CD4-positive, CD25-positive, alpha-beta regulatory T cell (primary cell): ENCODE measurements at regions not wholly inside any gene's neighbourhood (a gene's known extent, or its start where the extent isn't known, plus 50 kb on each side); places are given as distances from the start of the nearest gene placed in this dataset.

Source experiments
- ATAC-seq, 2 donors: fragments of 150-1000 bp; cut with Tn5 transposase; one replicate each; pipeline ENCODE4 v1.10.0; 2021; ENCODE audit warnings: low read depth in 2 of 2, moderate number of reproducible peaks in 2 of 2, moderate library complexity in 1 of 2
- DNase-seq, 3 donors: peaks; one replicate each; pipeline versions ENCODE4 v3.0.0 to v3.0.0-alpha.2; 2012 to 2022; ENCODE audit warnings: mixed read lengths in 1 of 3
- H3K27ac ChIP-seq: one replicate; pipeline ENCODE4 v1.7.0; 2013; ENCODE audit warnings: mild to moderate bottlenecking, low read length; ENCODE audit not compliant: insufficient read depth, poor library complexity, severe bottlenecking
- H3K27me3 ChIP-seq: one replicate; pipeline ENCODE4 v1.7.0; 2013; ENCODE audit warnings: low read length; ENCODE audit not compliant: control insufficient read depth, insufficient read depth
- H3K36me3 ChIP-seq: one replicate; pipeline ENCODE4 v1.7.0; 2013; ENCODE audit warnings: mild to moderate bottlenecking, low read length, moderate library complexity; ENCODE audit not compliant: control insufficient read depth, insufficient read depth
- H3K4me1 ChIP-seq: 2 replicates; pipeline ENCODE4 v1.7.0; 2013; ENCODE audit warnings: mild to moderate bottlenecking, low read length; ENCODE audit not compliant: insufficient read depth, control insufficient read depth, poor library complexity, severe bottlenecking
- H3K4me3 ChIP-seq: one replicate; pipeline ENCODE4 v1.7.0; 2013; ENCODE audit warnings: low read depth, mild to moderate bottlenecking, low read length, moderate library complexity
- H3K9me3 ChIP-seq, 2 experiments: 1 replicate in 1 of 2; 2 replicates in 1 of 2; pipeline ENCODE4 v1.7.0; 2013; ENCODE audit warnings: low read length in 2 of 2, mild to moderate bottlenecking in 1 of 2, moderate library complexity in 1 of 2; ENCODE audit not compliant: control insufficient read depth in 2 of 2
- H3K27ac Mint-ChIP-seq, 3 donors: one replicate each; pipeline ENCODE4 v1.8.0; 2020 to 2022; ENCODE audit warnings: mild to moderate bottlenecking in 3 of 3, mixed read lengths in 3 of 3, moderate library complexity in 2 of 3
- H3K27me3 Mint-ChIP-seq: one replicate; pipeline ENCODE4 v1.8.0; 2022; ENCODE audit warnings: mild to moderate bottlenecking, mixed read lengths
- H3K36me3 Mint-ChIP-seq: one replicate; pipeline ENCODE4 v1.8.0; 2020; ENCODE audit warnings: mixed read lengths
- H3K4me1 Mint-ChIP-seq, 4 donors: one replicate each; pipeline ENCODE4 v1.8.0; 2020 to 2022; ENCODE audit warnings: mixed read lengths in 4 of 4, mild to moderate bottlenecking in 1 of 4
- H3K4me3 Mint-ChIP-seq, 4 donors: one replicate each; pipeline ENCODE4 v1.8.0; 2020 to 2022; ENCODE audit warnings: mild to moderate bottlenecking in 4 of 4, mixed read lengths in 4 of 4, moderate library complexity in 3 of 4
- H3K9me3 Mint-ChIP-seq, 7 donors: one replicate each; pipeline ENCODE4 v1.8.0; 2020 to 2022; ENCODE audit warnings: mixed read lengths in 7 of 7, mild to moderate bottlenecking in 3 of 7, moderate library complexity in 2 of 7

DNA sequence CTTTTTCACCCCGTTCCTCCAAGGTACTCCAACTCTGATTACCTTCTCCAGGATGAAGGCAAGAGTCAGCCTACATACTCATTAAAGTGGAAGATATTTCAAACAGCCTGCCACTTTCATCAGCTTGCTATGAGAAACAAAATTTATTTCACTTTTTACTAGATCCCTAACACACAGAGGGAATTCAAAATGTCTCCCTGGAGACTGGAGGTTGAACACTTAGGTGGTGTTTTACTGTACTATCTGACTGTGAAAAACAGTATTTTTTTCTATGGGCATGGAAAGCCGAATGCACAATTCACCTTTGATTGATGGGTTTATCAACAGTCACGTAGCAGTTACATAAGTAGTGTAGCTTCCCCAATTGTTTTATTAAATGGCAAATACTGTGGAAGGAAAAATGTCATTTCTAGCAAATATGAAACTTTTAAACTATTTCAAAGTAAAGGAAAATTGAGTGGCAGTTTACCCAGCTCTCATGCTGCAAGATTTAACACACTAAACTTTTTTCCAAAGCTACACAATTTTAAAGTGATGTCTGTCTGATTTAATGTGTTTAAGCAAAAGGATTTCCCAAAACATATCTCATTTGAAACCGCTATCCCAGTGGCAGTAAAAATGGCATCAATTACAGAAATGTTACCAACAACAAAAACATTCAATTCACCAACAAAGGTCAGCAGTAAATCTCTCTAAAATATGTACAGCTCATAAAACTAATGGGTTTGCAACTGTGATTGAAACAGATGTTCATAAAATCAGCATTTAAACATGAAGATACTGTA lies 125.0 kb upstream of the TLE4 start:
- no peak for ATAC-seq

DNA sequence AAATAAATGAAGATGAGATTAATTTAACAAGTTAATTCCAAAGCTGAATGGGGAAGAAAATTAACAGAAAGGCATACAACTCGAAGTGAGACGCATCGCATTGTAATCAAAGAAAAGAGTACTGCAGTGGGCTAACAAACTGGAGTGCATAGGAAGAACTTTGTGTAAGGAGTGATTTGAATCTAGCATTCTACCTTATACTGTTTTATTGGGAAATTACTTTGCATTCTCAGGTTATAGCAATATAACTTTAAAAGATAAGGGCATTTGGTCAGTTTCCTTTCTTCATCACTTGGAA lies 124.5 kb upstream of the TLE4 start:
- Histone ChIP-seq H3K9me3 (no peaks in the 10 kb centered on the region), H3K36me3 (no peaks in the 10 kb centered on the region), H3K27me3 (no peaks in the 10 kb centered on the region), H3K27ac (no peak overlapping the region), H3K4me3 (no peak overlapping the region), H3K4me1 (no peaks in the 10 kb centered on the region)
- H3K36me3 Mint-ChIP-seq, result no peaks in the 10 kb centered on the region
- no peak for DNase-seq
- no peak overlapping the region for H3K4me3 Mint-ChIP-seq
- no peaks in the 10 kb centered on the region for H3K4me1 Mint-ChIP-seq
- H3K27ac Mint-ChIP-seq, result no peak overlapping the region
- peaks cover 0 to 2% (median under 1%) of the 10 kb centered on the region in 7 donors for H3K9me3 Mint-ChIP-seq
- no peaks in the 10 kb centered on the region for H3K27me3 Mint-ChIP-seq
- ATAC-seq, result no peak

More for the DNA sequence above, 125.0 kb upstream of the TLE4 start:
- H3K4me1 Mint-ChIP-seq, result no peaks in the 10 kb centered on the region
- peaks cover 0 to 1% (median 0%) of the 10 kb centered on the region in 7 donors for H3K9me3 Mint-ChIP-seq
- H3K27me3 Mint-ChIP-seq, result no peaks in the 10 kb centered on the region
- no peak overlapping the region for H3K4me3 ChIP-seq
- DNase-seq, result no peak
- H3K36me3 Mint-ChIP-seq, result no peaks in the 10 kb centered on the region
- no peaks in the 10 kb centered on the region for H3K4me1 ChIP-seq
- no peak overlapping the region for H3K27ac ChIP-seq
- H3K27ac Mint-ChIP-seq, result no peak overlapping the region
- H3K27me3 ChIP-seq, result no peaks in the 10 kb centered on the region
- H3K36me3 ChIP-seq, result no peaks in the 10 kb centered on the region
- H3K4me3 Mint-ChIP-seq, result no peak overlapping the region
- no peaks in the 10 kb centered on the region for H3K9me3 ChIP-seq

GRCh38 chr9:79447762-79448161 lies 124.0 kb upstream of the TLE4 start:
- Histone ChIP-seq H3K27ac (no peak overlapping the region), H3K9me3 (no peaks in the 10 kb centered on the region), H3K27me3 (no peaks in the 10 kb centered on the region), H3K4me3 (no peak overlapping the region), H3K4me1 (no peaks in the 10 kb centered on the region), H3K36me3 (no peaks in the 10 kb centered on the region)
- H3K4me3 Mint-ChIP-seq, result peak overlapping the region in 1 of 4 donors; percentile 61
- no peaks in the 10 kb centered on the region for H3K27me3 Mint-ChIP-seq
- ATAC-seq (no peak), DNase-seq (no peak)
- peaks cover 0 to 4% (median 1%) of the 10 kb centered on the region in 7 donors for H3K9me3 Mint-ChIP-seq
- H3K36me3 Mint-ChIP-seq, result no peaks in the 10 kb centered on the region
- no peaks in the 10 kb centered on the region for H3K4me1 Mint-ChIP-seq
- no peak overlapping the region for H3K27ac Mint-ChIP-seq

- H3K27me3 Mint-ChIP-seq, result peaks cover 2% of the 10 kb centered on the region
- H3K9me3 Mint-ChIP-seq, result peaks cover 0 to 11% (median 2%) of the 10 kb centered on the region in 7 donors
- H3K27ac Mint-ChIP-seq, result no peak overlapping the region
- H3K36me3 ChIP-seq, result no peaks in the 10 kb centered on the region
- H3K36me3 Mint-ChIP-seq, result no peaks in the 10 kb centered on the region
- no peak overlapping the region for H3K4me3 Mint-ChIP-seq
- no peak overlapping the region for H3K4me3 ChIP-seq
- H3K4me1 Mint-ChIP-seq, result no peaks in the 10 kb centered on the region
- no peaks in the 10 kb centered on the region for H3K9me3 ChIP-seq
- no peaks in the 10 kb centered on the region for H3K27me3 ChIP-seq
- no peak for ATAC-seq
- no peak for DNase-seq
- no peak overlapping the region for H3K27ac ChIP-seq
- no peaks in the 10 kb centered on the region for H3K4me1 ChIP-seq
Observed at GRCh38 chr9:79452265-79452664, 119.5 kb upstream of the TLE4 start.

DNA sequence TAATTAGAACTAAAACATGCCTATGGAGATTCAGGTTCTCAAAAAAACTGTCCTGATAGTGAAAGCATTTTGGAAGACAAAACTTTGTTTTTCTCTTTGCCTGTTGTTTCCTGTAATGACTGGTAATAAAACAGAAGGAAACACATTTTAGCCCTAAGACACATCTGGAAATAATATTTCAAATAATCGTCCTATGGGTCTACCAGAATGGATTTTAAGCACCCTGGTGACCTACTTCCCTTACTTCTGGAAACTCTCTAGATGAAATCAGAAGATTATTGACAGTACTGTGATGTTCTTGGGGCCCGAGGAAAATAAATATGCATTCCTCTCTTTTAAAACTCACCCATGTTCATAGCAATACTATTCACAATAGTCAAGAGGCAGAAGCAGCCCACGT lies 110.1 kb upstream of the TLE4 start:
- H3K4me3 Mint-ChIP-seq, result no peak overlapping the region
- no peaks in the 10 kb centered on the region for H3K4me1 ChIP-seq
- H3K9me3 Mint-ChIP-seq, result peaks cover 0 to 4% (median 0%) of the 10 kb centered on the region in 7 donors
- no peak overlapping the region for H3K27ac ChIP-seq
- no peaks in the 10 kb centered on the region for H3K27me3 ChIP-seq
- no peaks in the 10 kb centered on the region for H3K36me3 Mint-ChIP-seq
- peaks cover 16% of the 10 kb centered on the region for H3K27me3 Mint-ChIP-seq
- no peak for ATAC-seq
- no peak for DNase-seq
- no peaks in the 10 kb centered on the region for H3K36me3 ChIP-seq
- H3K4me1 Mint-ChIP-seq, result no peaks in the 10 kb centered on the region
- H3K4me3 ChIP-seq, result no peak overlapping the region
- H3K27ac Mint-ChIP-seq, result no peak overlapping the region
- no peaks in the 10 kb centered on the region for H3K9me3 ChIP-seq

DNA sequence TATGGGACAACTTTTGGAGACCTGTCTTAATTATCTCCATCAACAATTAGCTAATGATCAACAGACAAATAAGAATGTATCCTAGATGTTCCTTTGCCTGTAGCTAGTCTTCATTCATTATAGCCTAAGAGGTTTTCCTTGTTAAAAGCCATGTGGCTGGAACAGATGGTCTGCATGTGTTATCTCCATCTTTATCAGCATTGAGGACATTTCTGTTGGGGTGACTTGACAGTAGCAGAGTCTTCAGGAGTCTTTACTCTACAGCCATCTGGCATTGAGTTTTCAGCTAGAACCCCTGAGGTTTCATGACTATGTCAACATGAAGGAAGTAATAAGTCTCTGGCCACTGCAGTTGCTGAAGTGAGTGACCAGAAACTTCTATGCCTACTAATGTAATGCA lies 106.6 kb upstream of the TLE4 start:
- no peak overlapping the region for H3K4me3 ChIP-seq
- H3K27ac ChIP-seq, result no peak overlapping the region
- H3K4me1 Mint-ChIP-seq, result peaks cover 0 to 16% (median 7%) of the 10 kb centered on the region in 4 donors
- DNase-seq (no peak), ATAC-seq (no peak)
- peaks cover 11% of the 10 kb centered on the region for H3K27me3 Mint-ChIP-seq
- peaks cover 0 to 2% (median 0%) of the 10 kb centered on the region in 7 donors for H3K9me3 Mint-ChIP-seq
- no peak overlapping the region for H3K27ac Mint-ChIP-seq
- no peaks in the 10 kb centered on the region for H3K36me3 ChIP-seq
- no peaks in the 10 kb centered on the region for H3K36me3 Mint-ChIP-seq
- no peaks in the 10 kb centered on the region for H3K4me1 ChIP-seq
- H3K27me3 ChIP-seq, result no peaks in the 10 kb centered on the region
- H3K4me3 Mint-ChIP-seq, result no peak overlapping the region
- no peaks in the 10 kb centered on the region for H3K9me3 ChIP-seq

- Mint-ChIP-seq H3K36me3 (no peaks in the 10 kb centered on the region), H3K27ac (no peak overlapping the region), H3K27me3 (no peaks in the 10 kb centered on the region), H3K9me3 (no peaks in the 10 kb centered on the region), H3K4me1 (peaks cover 0 to 16% (median 10%) of the 10 kb centered on the region in 4 donors), H3K4me3 (no peak overlapping the region)
- no peak overlapping the region for H3K4me3 ChIP-seq
- H3K36me3 ChIP-seq, result no peaks in the 10 kb centered on the region
- H3K4me1 ChIP-seq, result no peaks in the 10 kb centered on the region
- no peak overlapping the region for H3K27ac ChIP-seq
- DNase-seq (peak in 1 of 3 donors; percentile 39), ATAC-seq (no peak)
- H3K27me3 ChIP-seq, result no peaks in the 10 kb centered on the region
- no peaks in the 10 kb centered on the region for H3K9me3 ChIP-seq
Observed at GRCh38 chr9:79469164-79469563, 102.6 kb upstream of the TLE4 start.

DNA sequence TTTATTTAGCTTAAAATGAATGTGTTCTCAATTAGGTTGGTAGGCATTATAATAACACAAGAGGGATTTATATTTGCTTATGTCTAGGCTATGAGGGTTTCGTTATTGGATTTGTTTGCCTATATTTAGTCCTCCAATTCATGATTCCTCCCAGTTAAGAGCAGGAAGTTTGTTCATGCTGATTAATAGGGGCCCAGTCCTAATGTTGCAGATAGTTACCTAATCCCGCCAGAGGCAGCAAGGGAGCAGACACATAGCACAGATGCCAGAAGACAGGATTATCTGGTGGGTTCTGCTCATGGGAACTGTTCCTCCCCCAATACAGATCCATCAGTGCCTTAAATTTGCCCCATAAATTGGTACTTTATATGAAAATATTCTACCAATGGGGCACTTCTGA lies 100.8 kb upstream of the TLE4 start:
- Histone ChIP-seq H3K36me3 (no peaks in the 10 kb centered on the region), H3K4me1 (no peaks in the 10 kb centered on the region), H3K27me3 (no peaks in the 10 kb centered on the region), H3K4me3 (no peak overlapping the region), H3K27ac (no peak overlapping the region), H3K9me3 (no peaks in the 10 kb centered on the region)
- peaks cover 0 to 16% (median 10%) of the 10 kb centered on the region in 4 donors for H3K4me1 Mint-ChIP-seq
- ATAC-seq, result no peak
- DNase-seq, result no peak
- no peaks in the 10 kb centered on the region for H3K9me3 Mint-ChIP-seq
- H3K36me3 Mint-ChIP-seq, result no peaks in the 10 kb centered on the region
- H3K4me3 Mint-ChIP-seq, result no peak overlapping the region
- H3K27ac Mint-ChIP-seq, result no peak overlapping the region
- H3K27me3 Mint-ChIP-seq, result no peaks in the 10 kb centered on the region
